DMS 273 (cell line): ENCODE measurements at regions not wholly inside any gene's neighbourhood (a gene's known extent, or its start where the extent isn't known, plus 50 kb on each side); places are given as distances from the start of the nearest gene placed in this dataset.

Experiments used
- DNase-seq: peaks from one replicate; lab custom pipeline; 2025; ENCODE audit not compliant: unreplicated experiment; lab: John Stamatoyannopoulos, UW

DNA sequence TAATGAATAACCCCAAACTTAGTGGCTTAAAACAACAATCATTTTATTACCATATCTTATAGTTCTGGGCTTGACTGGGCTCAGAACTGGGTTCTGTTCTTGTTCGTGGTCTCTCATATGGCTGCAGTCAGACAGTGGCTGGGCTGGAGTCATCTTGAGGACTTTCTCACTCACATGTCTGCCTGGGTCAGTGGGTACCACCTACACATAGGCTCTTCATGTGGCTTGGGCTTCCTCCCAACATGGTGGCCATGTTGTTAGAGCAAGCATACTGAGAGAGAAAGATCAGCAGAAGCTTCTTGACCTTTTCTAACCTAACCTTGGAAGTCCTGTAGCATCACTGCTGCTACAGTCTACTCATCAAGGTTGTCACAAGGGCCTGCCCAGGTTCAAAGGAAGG lies 158.6 kb upstream of the SDK2 start:
- DNase-seq, result no peak

DNA sequence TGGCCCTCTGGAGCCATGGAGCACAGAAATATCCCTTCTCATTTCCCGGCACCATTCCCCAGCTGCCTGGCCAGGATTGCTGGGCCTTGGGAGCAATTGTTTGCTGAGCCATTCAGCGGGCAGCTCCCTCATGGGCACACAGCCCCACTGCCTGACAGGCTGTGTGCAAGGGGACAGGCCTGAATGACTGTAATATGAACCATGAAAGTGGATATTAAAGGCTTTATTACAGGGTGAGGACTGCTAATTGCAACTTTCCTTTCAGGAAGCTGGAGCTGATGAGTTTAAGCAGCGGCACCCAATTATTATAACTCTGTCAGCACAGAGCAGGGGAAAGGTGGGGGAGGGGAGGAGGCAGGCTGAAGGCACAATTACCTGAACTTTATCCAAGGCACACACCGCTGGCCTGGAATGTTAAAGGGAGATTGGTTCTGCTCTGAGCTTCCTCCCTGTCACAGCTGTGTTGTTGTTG lies 159.8 kb upstream of the SDK2 start:
- no peak for DNase-seq

DNA sequence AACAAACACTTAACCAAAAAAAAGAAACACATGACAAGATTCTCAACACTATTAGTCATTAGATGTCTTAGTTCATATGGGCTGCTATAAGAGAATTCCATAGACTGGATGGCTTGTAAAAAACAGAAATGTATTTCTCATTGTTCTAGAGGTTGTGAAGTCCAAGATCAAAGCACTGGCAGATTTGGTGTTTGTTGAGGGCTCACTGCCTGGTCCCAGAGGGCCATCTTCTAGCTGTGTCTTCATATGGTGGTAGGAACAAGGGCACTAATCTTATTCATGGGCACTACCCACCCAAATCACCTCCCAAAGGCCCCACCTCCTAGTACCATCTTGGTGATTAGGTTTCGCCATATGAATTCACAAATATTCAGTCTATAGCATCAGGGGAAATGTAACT lies 162.5 kb upstream of the SDK2 start:
- DNase-seq, result no peak

DNA sequence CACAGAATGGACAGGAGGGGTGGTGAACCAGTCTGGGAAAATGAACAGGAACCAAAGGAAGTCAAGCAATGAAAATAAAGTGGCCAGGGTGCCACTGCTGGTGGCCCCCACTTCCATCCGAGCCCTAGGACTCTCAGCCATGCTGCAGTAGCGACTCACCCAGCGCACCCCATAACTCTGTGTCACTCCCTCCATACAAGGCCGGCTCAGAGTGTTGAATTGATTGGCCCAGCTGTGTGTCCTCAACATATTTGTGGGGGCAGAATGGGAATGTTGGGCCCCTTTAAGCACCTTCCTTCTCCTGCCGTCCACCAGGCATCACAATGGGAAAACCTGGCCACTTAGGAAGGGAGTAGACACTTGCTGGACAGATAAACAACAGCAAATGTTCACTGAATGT lies 169.0 kb upstream of the SDK2 start:
- DNase-seq, result no peak

DNA sequence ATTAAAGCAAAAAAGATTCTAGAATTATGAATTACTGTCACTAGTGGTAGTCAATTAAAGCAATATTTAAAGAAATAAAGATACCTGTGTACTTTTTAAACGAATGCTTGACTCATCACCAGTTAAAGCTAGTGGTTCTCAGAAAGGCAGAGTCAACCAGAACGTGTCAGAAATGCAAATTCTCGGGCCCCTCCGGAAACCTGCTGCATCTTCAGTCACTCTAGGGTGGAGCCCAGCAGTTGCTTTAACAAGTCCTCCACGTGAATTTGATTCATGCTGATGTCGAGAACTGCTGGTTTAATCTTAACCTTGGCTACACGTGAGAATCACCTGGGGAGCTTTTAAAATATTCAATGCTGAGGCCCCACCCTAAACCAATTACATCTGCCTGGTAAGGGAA lies 169.8 kb upstream of the SDK2 start:
- DNase-seq, result no peak

DNA sequence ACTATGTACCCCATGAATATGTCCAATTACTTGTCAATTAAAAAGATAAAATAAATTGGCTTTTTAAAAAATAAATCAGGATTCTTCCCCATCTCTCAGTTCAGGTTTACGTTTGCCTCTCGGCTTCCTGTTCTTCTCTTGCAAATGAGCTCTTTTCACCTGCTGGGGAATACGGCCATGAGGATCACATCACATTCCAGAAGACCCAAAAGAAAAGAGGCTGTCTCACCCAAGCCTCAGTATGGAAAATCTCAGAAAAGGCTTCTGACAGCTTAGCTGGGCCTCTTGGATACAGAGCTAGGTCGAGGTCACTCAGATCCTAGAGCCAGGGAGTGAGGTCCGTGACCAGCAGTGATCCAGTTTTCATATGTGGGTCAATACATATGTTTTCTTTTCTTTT lies 171.2 kb upstream of the SDK2 start:
- DNase-seq, result no peak

DNA sequence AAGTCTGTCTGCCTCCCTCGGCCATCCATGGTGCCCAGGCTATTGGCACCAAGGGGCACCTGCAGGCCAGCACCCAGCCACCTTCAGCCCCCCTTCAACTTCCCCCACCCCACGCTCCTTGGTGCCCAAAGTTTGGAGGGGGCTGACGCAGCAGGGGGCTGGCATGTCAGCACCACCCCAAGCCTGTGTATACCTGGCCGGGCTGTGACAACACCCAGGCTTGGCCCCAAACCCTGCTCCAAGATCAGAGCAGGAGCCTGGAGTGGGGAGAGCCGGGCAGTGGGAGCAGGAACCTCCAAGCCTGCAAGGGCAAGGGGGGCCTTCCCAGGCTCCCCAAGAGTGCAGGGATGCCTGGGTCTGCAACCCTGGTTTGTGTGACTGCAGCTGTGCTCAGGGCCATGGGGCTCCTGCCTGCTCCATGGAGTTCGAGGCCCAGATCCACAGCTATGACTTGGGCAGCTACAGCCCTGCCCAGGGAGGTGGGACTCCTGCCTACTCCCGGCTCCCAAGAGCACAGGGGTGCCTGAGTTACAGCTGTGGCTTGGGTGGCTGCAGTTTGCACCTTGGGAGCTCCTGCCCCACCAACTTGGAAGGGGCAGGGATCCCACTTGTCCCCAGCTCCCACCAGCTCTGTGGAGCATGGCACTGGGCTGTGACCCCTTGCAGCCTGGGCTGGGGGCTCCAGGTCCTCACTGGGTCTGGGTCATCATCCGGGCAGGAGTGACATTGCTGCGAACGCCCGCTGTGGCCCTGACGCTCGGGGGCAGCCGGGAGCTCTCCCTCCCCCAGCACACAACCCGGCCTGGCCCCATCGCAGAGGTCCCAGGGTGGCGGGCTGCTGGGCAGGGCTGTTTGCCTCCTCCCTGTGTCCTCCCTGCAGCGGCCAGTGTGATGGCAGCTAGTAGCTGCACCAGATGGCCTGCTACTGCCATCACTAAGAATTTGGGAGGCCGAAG lies 175.5 kb upstream of the SDK2 start:
- DNase-seq, result no peak

DNA sequence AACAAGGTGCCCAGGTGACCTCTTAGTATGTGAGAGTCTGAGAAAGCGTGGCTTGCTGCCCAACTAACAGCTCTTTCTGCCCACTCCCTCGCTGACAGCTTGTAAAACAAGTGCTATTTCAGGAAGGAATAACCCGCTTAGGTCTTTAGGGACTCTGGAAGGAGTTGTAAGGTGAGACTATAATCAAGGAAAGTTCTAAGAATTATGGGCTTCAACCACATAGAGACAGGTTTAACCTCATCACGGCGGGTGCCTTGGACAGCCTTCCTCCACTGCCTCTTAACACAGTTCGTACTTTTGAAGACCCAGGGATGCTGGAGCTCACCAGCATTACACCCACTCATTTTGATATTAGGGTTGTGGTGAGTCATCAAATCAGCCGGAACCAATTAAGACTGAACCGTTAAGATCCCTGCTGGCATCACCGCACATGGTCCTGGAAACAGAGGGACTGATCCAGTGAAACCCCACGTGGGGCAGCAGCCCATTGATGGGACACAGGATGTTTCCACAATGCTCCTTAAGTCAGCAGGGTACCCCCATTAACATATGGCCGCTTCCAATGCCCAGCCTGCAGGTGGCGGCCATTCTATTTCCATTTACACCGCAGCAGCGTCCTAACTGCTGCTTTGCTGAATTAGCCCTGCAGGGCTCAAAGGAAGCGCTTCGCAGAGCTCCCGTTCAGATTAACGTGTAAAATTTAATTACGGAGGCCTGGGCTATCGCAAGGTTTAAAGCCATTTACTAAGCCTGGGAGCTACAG lies 176.6 kb upstream of the SDK2 start:
- DNase-seq, result peak; percentile 88

DNA sequence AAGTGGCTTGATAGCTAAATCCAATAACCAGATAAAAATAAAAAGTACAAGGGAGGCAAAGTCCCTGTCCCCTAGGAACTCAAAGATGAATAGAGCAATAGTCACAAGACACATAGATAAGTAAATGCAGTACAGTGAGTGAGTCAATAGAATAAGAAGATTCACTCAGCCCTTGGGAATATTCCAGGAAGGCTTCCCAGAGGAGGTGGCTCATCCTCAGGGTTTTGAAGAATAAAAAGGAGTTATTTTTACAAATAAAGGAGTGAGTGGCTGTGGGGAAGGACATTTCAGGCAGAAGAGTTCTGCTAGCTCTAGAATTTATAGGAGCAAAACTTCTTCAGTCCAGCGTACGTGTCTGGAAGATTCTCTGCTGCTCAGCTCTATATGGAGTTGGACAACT lies 177.4 kb upstream of the SDK2 start:
- DNase-seq, result no peak

DNA sequence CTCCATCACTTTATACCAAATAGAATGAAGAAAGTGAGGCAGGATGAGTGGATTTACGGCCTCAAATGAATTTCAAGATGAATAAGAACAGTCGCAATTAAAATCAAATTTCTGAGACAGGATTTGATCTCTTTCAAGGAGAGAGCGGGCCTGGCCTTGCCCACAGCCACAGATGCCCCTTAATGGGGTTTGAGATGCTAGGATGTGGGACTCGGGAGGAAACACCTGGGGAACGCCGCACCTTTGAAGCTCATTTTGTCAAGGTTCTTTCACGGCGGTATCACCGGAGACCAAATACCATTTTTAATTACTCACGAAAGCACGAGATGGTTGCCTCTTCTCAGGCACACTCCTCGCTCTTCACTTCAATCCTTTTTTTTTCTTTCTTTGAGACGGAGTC lies 178.1 kb upstream of the SDK2 start:
- DNase-seq, result no peak

DNA sequence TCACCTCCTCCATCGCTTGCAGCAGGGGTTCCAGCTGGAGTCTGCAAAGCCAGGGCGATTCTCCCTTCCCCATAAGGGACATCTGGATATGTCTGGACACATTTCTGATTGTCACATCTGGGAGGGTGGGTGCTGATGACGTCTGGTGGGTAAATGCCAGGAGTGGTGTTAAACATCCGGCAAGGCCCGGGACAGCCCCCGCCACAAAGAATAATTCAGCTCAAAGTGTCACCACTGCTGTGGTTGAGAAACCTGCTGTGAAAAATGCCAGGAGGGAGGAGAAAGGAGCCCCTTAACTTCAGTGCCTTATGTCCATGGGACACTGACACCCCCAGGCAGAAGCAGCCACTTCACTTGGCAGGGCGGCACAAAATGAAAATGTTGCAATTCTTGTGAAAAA lies 179.4 kb upstream of the SDK2 start:
- DNase-seq, result no peak

DNA sequence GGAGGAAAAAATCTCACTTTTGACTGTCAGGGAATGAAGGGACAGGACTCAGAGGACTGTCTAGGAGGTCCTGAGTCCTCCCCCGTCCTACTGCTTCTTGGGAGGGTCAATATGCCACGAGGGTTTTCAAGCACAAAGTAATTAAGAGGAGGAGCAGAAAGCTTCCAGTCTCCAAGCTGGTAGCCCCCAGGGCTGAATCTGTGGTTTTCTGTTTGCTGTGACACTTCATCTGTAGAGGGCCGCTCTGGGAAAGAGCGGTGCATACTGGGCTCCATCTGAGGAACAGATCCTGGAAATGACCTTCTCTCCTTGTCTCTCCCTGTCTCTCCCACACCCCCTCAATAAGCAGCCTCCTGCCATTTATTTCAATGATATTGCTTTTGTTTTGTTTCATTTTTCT lies 180.1 kb upstream of the SDK2 start:
- no peak for DNase-seq

DNA sequence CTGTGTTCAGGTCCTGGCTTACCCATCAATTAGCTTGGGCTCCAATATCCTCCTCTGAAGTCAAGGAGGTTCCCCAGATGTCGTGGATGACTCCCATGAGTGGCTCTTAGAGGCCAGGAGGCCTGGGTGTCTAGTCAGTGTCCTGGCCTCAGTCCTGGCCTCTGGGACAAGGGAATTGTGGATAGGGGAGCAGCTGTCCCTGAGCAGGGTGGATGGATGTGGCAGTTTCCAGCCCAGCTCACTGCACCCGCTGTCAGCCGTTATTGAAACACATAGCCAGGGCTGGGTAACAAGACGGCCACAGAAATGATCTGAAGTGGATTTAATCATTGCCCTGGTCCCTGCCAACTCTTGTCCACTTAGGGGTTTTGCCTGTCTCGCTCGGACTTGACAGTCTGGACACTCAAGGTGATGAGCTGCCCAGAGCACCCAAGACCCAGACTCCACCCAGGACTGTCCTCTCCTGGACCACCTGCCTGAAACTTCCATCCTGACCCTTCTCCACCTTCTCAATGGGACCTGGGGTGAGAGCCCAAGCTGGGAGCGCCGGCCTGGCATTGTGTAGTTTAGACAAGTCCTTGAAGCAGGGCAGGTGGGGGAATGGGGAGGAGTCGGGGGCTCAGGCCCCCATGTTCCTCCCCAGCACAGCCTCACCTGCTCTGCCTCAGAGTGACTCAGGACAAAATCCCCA lies 182.1 kb upstream of the SDK2 start:
- no peak for DNase-seq

DNA sequence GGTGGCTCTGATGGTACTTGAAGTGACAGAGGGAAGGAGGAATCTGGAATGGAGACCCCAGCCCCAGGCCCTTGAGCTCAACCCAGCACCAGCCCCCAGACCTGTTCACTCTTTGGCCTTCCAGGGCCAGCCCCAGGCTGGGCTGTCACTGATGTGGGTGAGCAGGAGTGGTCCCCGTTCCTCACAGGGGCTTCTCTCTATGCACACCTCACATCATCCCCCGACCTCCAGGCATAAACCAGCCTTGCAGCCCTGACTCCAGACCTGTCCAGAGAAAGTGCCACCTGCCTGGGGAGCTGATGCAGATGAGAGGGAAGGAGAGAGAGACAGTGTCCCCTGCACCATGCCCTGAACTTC lies 182.6 kb upstream of the SDK2 start:
- DNase-seq, result no peak

DNA sequence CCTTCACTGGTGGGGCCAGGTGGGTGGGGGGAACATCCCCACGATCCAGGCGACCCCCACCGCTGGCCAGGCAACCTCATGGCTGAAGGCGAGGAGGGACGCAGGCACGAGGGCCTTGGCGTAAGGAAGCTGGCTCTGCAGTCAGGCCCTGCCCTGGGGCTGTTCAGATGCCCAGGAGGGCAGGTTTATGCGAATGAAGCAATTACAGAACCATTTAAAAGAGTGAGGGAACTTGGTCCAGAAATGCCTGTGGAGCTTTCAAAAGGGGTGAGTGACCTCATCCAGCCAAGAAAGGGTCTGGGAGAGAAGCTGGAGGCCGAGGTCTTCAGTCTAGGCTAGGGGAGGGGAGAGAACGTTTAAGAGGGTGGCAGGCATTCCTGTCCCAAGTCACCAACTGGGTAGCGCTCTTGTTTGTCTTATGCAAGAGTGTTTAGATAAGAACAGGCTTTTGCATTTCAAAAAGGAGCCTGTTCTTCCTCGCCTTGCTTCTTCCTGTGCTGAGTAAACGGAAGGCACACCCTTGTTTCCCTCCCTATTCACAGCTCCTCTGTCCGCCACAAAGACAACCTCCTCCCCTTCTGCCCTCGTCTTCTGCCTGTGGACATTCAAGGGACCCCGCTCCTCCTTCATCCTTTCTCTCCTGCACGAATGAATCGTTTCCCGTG lies 183.5 kb upstream of the SDK2 start:
- DNase-seq, result no peak

DNA sequence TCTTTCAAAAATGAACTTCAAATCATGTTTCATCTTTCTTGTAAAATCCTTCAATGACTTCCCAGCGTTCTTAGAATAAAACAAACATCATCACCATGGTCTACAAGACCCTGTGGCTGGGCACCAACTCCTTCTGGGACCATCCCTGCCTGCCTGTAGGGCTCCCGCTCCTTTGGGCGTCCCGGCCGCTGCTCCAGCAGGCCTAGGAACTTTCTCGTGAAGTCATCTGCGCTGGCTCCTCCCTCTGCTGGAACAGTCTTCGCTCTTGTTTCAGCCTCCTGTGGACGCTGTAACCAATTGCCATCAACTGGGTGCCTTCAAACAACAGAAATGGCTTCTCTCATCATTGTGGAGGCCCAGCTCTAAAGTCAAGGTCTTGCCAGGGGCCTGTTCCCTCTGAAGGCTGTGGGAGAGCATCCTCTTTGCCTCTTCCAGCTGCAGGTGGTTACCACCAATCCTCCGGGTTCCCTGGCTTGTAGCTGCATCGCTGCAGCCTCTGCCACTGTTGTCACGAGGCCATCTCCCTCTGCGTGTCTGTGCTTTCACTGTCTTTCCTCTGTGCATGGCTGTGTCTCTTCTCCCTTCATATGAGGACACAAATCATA lies 185.5 kb upstream of the SDK2 start:
- no peak for DNase-seq

DNA sequence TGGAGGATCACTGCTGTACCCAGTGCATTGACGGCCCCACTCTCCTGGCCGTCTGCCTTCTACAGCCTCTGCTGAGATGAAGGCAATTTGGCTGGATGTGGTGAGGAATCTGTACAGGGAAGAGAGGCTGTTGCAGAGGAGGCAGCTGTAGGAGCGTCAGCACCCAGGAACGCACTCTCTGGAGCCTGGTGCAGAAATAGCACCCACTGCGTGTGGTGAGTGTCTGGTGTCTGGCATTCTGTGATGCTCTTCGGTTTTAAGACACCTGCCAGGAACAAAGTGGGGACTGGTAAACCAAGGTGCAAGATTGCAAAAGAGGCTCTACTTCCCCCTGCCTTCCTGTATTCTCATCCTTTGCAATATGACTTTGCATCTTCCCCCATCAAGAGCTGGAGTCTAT lies 187.5 kb upstream of the SDK2 start:
- no peak for DNase-seq

DNA sequence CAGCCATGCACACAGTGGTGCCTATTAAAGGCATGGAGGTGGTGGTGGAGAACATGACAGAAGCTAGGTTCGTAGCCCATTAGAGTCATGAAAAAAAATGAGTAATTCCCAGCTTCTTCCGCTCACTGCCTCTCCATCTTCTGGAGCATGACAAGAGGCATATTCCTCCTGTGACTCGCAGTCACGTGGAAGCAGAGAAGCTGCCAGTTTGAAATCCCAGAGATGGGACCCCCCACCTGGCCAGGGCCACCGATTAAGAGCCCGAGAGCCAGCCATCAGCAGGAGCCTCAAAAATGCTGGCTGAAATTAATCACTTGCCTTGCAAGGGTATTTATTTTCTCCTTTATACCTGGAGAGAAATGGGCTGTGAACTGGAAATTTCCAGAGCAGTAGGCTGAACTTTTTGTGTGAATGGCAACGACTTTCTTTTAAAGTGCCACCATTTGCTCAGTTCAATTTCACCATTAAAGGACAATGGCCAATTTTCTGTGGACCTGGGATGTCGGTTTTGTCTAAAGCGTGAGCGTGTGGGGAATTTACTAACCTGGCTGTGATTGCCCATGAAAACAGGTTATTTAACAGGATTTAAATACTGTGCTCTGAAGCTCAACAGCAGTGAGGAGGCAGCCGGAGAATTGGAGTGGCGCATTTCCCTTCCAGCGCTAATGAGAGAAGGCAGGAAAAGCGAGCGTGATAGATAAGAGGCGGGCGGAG lies 189.7 kb upstream of the SDK2 start:
- no peak for DNase-seq

DNA sequence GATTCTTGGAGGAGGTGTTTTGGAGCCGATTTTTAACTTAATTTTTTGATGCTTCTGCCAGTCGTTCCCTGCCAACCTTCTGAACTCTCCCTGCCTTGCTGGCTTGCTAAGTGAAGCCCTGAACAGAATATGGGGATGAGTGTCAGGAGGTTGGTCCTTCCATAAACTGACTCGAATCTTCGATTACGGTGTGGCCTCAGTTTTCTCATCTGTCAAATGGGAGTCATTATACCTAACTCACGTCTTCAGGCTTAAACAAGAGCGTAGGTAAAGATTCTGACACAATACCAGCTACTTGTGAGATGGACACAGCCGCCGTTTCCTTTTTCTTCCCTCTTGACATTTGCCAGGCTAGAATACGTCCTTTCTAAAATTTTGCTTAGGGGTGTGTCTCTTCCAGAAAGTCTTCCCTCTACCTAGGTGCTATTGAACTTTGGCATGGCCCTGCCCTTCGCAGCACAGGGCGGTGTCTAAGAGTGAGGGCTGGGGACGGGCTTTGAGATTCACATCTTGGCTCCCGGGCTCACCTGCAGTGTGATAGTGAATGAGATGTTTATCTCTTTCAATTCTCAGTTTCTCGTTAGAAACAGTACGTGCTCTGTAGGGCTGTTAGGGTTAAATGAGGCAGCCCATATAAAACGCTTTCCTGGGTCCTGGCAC lies 190.6 kb upstream of the SDK2 start:
- no peak for DNase-seq

DNA sequence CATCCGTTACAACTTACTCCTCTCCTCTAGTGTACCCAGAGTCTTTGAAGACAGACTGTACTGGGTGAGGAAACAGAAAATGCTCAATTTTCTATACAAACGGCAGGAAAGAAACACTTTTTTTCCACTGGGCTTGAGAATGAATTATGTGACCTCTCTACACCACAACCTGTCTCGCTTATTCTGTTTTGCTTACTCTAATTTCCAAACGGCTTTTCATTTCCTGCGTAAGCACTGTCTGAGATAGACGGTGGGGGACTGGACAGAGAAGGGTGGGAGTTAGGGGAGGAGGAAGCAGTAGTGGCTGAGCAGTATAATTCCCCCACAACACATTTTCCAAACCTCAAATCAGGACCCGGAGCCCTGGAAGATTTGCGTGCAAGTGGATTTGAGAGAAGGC lies 191.4 kb upstream of the SDK2 start:
- DNase-seq, result no peak
